HG03558 (cell line): ENCODE measurements at regions not wholly inside any gene's neighbourhood (a gene's known extent, or its start where the extent isn't known, plus 50 kb on each side); places are given as distances from the start of the nearest gene placed in this dataset.
"Not testable (repeated sequence)": the region's sequence is repeated elsewhere in the genome, so short reads cannot be mapped to it uniquely, and the experiment has no call there.

Experiments used
- ATAC-seq: cut with Tn5 transposase; IDR thresholded peaks from one replicate; pipeline ENCODE4 v1.9.1; 2021; ENCODE audit warnings: moderate number of reproducible peaks; ENCODE audit not compliant: unreplicated experiment; ENCODE audit errors: extremely low read depth

GRCh38 chr4:159029481-159029880, 73.4 kb upstream of the RAPGEF2 start:
- no peak for ATAC-seq

- not testable (repeated sequence) for ATAC-seq
Measured at GRCh38 chr4:159030297-159030696, 72.6 kb upstream of the RAPGEF2 start.

- no peak for ATAC-seq
Measured at GRCh38 chr4:159035570-159035969, 67.3 kb upstream of the RAPGEF2 start.

- no peak for ATAC-seq
Measured at GRCh38 chr4:159038536-159038935, 64.3 kb upstream of the RAPGEF2 start.

- no peak for ATAC-seq
Measured at GRCh38 chr4:159041054-159042034, 61.5 kb upstream of the RAPGEF2 start.

GRCh38 chr4:159042097-159042605, 60.7 kb upstream of the RAPGEF2 start:
- no peak for ATAC-seq

- ATAC-seq: no peak
Measured at GRCh38 chr4:159042868-159043267, 60.0 kb upstream of the RAPGEF2 start.

- ATAC-seq: no peak
Measured at GRCh38 chr4:159043861-159044260, 59.0 kb upstream of the RAPGEF2 start.

- no peak for ATAC-seq
Measured at GRCh38 chr4:159045321-159045720, 57.6 kb upstream of the RAPGEF2 start.

GRCh38 chr4:159046683-159047082, 56.2 kb upstream of the RAPGEF2 start:
- ATAC-seq: no peak

GRCh38 chr4:159047478-159048165, 55.3 kb upstream of the RAPGEF2 start:
- no peak for ATAC-seq

- no peak for ATAC-seq
Measured at GRCh38 chr4:159048166-159048886, 54.6 kb upstream of the RAPGEF2 start.

- ATAC-seq: no peak
Measured at GRCh38 chr4:159049780-159050375, 53.0 kb upstream of the RAPGEF2 start.

- ATAC-seq: peak; percentile 85
Measured at GRCh38 chr4:159051245-159052071, 51.4 kb upstream of the RAPGEF2 start.

- peak; percentile 26 for ATAC-seq
Measured at GRCh38 chr4:159052315-159052714, 50.6 kb upstream of the RAPGEF2 start.
